ENCODE measurements at regions not wholly inside any gene's neighbourhood (a gene's known extent, or its start where the extent isn't known, plus 50 kb on each side); places are given as distances from the start of the nearest gene placed in this dataset.
"Not testable (repeated sequence)": the region's sequence is repeated elsewhere in the genome, so short reads cannot be mapped to it uniquely, and the experiment has no call there.

DNA sequence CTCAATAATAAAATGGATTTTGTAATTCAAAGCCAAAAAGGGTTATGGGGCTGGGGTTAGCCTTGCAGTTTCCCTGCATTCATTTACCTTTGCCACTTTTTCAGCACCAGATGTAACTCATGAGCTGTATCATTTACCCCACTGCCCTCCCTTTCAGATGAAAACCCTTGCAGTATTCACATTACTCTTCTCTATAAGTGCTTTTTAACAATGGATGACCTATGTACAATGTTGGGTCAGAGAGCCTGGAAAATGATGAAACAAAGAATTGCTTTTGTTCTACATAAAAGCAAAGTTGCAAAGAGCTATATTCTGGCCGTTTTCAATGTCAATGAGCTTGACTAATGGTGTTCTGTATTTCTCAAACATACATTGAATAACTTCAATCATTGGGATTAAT is 189.7 kb downstream of the TMEM26 start:
- DNase-seq (ENCODE audit: low spot score), result no peak

GRCh38 chr10:61262486-61263261 is 190.5 kb downstream of the TMEM26 start:
- DNase-seq (ENCODE audit: low spot score), result peak; percentile 11

GRCh38 chr10:61257956-61258496 is 195.2 kb downstream of the TMEM26 start:
- no peak for DNase-seq (ENCODE audit: low spot score)

- no peak for DNase-seq (ENCODE audit: low spot score)
These were observed 196.0 kb downstream of the TMEM26 start for GRCh38 chr10:61257136-61257535.

DNA sequence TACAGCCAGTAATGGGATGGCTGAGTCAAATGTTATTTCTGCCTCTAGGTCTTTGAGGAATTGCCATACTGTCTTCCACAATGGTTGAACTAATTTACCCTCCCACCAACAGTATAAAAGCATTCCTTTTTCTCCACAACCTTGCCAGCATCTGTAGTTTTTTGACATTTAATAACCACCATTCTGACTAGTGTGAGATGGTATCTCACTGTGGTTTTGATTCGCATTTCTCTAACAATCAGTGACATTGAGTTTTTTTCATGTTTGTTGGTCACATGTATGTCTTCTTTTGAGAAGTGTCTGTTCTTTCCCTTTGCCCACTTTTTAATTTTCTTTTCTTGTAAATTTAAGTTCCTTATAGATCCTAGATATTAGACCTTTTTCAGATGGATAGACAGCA is 200.9 kb downstream of the TMEM26 start:
- not testable (repeated sequence) for DNase-seq (ENCODE audit: low spot score)

DNA sequence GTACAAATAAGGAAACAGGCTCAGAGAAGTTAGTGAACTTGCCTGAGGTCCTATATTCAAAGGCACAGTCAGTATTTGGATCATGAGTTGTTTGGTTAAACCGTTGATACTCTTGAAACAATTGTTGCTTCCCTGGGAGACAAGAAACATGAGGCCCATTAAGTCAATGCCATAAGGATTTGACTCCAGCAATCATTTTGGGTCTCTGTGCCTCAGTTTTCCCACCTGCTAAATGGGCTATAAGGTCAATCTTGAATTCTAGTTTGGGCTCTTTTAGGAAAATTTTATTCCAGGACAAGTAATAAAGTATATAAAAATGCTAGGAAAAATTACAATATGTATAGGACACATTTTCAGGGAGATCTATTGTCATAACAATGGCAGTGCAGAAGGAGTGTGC is 202.1 kb downstream of the TMEM26 start:
- no peak for DNase-seq (ENCODE audit: low spot score)

DNA sequence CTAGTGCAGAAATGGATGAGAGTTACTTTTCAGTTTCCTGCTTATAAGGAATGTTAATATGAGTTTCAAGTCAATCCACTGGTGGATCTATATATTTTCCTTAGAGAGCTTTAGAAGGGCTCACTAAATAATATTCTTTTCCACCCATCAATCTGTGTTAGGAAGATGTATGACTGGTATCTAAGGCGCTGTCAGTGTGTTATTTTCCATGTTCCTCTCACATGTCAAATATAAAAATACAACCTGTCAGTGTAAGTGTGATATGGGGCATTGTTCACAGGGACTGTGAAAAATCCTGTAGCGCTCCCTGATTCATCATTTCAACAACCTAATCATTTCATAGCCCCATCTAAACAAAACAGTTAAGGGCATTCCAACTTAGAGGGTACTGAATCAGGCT is 203.1 kb downstream of the TMEM26 start:
- DNase-seq (ENCODE audit: low spot score), result no peak

DNA sequence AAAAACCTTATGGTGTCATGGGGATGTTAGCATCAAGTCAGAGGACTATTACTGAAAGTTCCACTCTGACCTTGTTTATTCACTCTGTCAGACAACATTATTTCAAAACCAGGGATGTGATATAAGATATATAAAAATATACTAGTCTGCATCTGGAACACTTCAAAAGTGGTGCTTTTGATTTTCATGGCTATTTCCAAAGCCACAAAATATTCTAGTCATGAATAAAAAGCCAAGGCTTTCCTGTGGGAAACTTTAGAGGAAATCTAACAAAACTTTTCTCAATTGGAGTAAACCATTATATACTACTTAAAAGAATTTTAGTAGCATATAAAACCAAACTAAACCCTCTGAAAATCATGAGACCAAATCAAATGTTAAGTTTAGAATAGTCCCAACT is 205.2 kb downstream of the TMEM26 start:
- DNase-seq (ENCODE audit: low spot score), result no peak

DNA sequence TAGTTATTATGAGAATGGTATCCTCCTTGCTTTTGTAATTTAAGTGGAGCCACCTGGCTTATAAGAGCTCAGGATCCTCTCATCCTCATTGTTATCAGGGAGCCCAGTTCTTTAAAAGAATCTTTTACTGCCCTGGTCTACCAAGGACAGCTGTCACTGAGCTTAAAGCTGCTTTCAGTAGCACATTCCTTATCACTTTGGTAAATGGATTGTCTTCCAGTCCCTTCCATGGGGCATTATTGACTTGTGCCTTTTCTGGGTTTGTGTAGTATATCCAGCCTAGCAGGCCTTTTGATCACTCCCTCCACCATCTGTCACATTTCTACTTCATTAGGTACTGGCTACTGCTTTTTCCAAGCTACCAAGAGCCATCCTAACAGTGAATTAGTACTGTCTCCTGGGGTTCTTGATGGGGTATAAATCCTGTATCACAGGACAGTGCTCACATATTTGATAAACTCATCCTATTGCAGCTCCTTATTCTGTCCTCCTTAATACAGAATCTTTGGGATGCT is 208.9 kb downstream of the TMEM26 start:
- no peak for DNase-seq (ENCODE audit: low spot score)

- no peak for DNase-seq (ENCODE audit: low spot score)
These were observed 220.4 kb downstream of the TMEM26 start for GRCh38 chr10:61232780-61233179.

DNA sequence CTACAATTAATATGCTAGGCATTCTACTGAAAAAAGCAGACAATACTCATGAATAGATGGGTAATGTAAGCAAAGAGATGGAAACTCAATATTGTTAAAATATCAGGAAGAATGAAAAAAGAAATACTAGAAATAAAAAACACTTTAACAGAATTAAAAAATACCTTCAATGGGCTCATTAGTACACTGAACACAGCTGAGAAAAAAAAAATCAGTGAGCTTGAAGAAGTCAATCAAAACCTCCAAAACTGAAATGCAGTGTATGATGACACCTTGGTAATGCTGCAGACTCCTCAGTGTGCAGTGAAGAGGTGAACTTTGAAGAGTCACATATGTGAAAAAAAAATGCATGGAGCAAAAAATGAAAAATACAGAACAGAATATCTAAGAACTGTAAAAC is 227.2 kb downstream of the TMEM26 start:
- no peak for DNase-seq (ENCODE audit: low spot score)

- DNase-seq (ENCODE audit: low spot score), result no peak
These were observed 229.6 kb downstream of the TMEM26 start for GRCh38 chr10:61223576-61223975.

- no peak for DNase-seq (ENCODE audit: low spot score)
These were observed 233.5 kb downstream of the TMEM26 start for GRCh38 chr10:61219696-61220095.

DNA sequence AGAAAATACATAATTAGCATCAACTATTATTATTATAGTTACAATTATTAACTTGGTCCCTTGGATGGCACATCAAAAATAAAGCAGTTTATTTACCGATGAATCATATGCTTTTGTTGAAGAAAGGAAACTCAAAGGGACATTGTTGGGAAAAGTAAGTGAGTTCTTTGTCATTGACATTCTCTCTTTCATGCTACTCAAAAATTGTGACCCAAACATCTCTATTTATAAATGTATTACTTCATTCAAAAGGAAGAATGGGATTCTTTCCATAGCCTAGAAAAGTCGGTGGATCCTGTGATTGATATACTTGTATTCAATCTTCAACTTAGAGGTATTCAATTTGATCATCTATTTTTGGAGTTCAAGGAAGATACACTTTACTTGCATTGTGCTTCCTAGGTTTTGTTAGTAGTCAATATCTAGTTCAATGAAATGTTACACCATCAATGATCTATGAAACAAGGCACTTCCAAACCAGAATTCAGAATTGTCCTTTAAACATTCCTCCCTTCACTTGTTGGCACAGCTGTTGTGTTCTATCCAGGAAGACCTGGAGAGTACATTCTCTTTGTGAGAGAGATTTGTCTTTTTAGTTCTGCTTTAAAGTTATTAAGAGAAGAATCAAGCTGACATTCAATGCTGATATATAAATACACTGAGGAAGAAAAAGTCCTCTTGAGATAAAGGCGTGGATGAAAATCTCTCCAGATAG is 235.2 kb downstream of the TMEM26 start:
- no peak for DNase-seq (ENCODE audit: low spot score)

DNA sequence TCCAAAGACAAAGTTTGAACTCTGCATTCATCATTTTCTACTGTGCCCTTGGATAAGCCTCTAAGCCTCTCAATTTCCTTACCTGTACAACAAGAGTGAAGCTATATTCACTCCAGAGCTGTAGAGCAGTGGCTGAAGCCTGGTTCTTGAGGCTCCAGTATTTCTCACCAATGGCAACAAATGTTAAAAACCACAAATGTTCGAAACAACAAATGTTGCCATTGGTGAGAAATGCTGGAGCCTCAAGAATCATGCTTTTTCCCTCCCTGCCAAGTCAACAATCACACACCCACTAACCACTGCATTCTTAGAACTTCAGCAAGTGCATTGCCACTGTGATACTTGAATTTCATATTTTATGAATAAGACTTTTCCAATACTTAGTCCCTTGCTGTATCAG is 237.9 kb downstream of the TMEM26 start:
- no peak for DNase-seq (ENCODE audit: low spot score)

DNA sequence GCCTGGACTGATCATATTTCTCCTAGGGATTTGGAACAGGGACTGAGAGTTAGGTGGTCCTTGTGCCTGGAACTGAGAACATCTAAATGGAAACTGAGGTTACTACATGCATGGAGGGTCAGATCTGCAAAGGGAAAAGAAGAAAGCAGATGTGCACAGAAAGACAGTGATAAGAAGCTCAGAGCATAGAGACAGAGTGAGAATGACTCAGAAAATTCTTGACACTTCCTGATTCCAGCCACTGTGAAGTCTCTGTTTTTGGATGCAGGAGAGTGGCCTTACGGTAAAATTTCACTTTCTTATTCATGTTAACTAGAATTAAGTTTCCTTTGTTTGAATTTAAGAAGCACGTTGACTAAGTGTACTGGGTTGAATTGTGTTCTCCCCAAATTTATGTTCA is 241.7 kb downstream of the TMEM26 start:
- DNase-seq (ENCODE audit: low spot score), result no peak

DNA sequence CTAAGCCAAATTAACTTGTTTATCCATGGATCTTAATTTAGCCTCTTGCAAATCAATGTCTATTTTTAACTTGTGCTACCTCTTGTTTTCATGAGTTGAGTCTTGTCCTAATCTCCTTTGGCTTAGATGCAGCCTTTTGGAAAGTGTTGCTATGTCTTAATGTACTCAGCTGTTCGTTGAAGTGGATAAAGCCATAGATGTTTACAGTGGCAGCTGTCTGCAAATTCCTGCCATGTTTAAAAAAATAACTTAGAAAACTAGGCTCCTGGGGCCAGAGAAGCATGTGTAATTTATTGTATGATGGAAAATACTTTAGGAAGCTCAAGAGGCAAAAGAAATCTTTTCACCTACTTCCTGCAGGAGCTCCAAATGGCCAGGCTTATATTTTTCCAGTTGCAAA is 253.1 kb upstream of the RHOBTB1 start:
- no peak for DNase-seq (ENCODE audit: low spot score)

DNA sequence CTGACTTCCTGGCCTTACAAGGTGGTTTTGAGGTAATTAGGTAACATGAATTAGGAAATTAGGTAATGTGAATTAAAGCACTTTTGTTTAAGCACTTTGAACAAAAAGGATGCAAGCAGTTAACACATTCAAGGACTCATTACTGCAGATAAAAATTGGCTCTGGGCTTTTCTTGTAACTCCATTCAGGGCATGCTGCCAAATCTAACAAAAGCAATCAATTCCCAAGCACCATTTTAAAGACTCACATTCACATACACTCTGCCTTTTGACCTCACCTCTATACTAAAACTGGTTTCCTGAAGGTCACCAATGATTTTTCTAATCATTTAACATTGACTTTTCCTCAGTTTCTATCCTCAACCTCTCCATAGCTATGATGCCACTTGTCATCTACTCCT is 251.2 kb upstream of the RHOBTB1 start:
- DNase-seq (ENCODE audit: low spot score), result no peak

DNA sequence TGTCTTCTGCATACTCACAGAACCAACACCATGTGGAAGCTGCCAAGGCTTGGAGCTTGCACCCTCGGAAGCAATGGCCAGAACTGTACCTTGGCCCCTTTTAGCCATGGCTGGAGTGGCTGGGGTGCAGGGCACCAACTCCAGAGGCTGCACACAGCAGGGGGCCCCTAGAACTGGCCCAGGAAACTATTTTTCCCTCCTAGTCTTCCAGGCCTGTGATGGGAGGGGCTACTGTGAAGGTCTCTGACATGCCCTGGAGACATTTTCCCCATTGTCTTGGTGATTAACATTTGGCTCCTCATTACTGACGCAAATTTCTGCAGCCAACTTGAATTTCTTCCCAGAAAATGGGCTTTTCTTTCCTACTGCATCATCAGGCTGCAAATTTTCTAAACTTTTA is 248.6 kb upstream of the RHOBTB1 start:
- not testable (repeated sequence) for DNase-seq (ENCODE audit: low spot score)

DNA sequence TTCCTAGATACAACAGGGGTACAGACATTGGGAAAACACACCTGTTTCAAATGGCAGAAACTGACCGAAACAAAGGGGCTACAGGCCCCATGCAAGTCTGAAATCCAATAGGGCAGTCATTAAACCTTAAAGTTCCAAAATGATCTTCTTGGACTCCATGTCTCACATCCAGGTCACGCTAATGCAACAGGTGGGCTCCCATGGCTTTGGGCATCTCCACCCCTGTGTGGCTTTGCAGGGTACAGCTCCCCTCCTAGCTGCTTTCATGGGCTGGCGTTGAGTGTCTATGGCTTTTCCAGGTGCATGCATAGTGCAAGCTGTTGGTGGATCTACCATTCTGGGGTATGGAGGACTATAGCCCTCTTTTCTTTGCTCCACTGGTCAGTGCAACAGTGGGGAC is 248.1 kb upstream of the RHOBTB1 start:
- DNase-seq (ENCODE audit: low spot score), result no peak

DNA sequence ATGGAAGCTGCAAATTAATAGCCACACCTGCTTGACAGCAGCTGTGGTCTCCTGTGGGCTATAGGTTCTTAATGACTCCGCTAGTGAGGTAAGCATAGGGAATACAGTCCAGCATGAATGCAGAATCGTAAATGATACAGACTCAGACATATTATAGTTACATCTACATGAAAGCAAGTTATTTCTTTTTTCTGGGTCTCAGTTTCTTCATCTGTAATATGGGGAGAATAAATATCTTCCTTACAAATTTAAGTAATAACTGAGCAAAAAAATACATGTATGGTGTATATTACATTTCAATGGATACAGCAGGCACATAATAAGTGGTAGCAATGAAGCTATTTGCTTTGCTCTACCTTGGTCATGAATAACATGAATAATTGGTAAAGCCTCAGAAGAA is 245.9 kb upstream of the RHOBTB1 start:
- DNase-seq (ENCODE audit: low spot score), result no peak

- no peak for DNase-seq (ENCODE audit: low spot score)
These were observed 244.7 kb upstream of the RHOBTB1 start for GRCh38 chr10:61188691-61189090.

DNA sequence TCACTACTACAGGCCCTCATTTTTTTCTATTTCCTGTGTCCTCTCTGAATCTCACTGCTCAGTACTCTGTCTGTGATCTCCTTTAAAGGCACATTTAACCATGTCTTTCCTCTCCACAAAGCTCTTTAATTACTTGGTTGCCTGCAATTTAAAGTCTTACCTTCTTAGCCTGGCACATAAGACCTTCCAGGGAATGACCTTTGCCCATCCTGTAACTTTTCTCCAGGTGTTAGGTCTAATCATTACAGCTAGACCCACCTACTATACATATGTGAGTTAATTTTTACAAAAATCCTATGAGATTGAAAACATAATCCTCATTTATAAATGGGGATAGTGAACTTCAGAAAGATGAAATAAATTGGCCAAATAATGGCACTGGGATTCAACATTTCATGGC is 244.1 kb upstream of the RHOBTB1 start:
- no peak for DNase-seq (ENCODE audit: low spot score)
